ENCODE measurements at regions not wholly inside any gene's neighbourhood (a gene's known extent, or its start where the extent isn't known, plus 50 kb on each side); places are given as distances from the start of the nearest gene placed in this dataset.

- no peak for TF ChIP-seq POLR2A (IDR thresholded peaks at IDR 0.05; ENCODE audit: borderline replicate concordance, extremely low read depth, insufficient read depth, insufficient read length)
- no peak for TF ChIP-seq POLR2AphosphoS5 (IDR thresholded peaks at IDR 0.05; ENCODE audit: low read depth, low read length)
- no peak for TF ChIP-seq CTCF (IDR thresholded peaks at IDR 0.05 in 2 of 3, conservative IDR thresholded peaks at IDR 0.05 in 1 of 3; ENCODE audit: borderline replicate concordance in 1 of 3, insufficient read depth in 1 of 3, low read depth in 2 of 3, low read length in 2 of 3)
- no peak for TF ChIP-seq SIN3A (IDR thresholded peaks at IDR 0.05; ENCODE audit: low read depth)
- no peak for TF ChIP-seq TCF7L2 (IDR thresholded peaks at IDR 0.05; ENCODE audit: borderline replicate concordance, extremely low read depth, insufficient read depth, insufficient read length)
- no peak for TF ChIP-seq RAD21 (IDR thresholded peaks at IDR 0.05; ENCODE audit: low read depth)
- TF ChIP-seq EZH2 (IDR thresholded peaks at IDR 0.05): no peak
- TF ChIP-seq MAX (IDR thresholded peaks at IDR 0.05): no peak
Measured at GRCh38 chr6:11644601-11645000, 107.1 kb downstream of the TMEM170B start.
